HG03520 (cell line): ENCODE measurements at regions not wholly inside any gene's neighbourhood (a gene's known extent, or its start where the extent isn't known, plus 50 kb on each side); places are given as distances from the start of the nearest gene placed in this dataset.
"Not testable (repeated sequence)": the region's sequence is repeated elsewhere in the genome, so short reads cannot be mapped to it uniquely, and the experiment has no call there.

Experiments used
- ATAC-seq: cut with Tn5 transposase; IDR thresholded peaks from one replicate; pipeline ENCODE4 v1.9.1; 2021; ENCODE audit warnings: mild to moderate bottlenecking, moderate library complexity; ENCODE audit not compliant: unreplicated experiment

- no peak for ATAC-seq
These were observed 1093.3 kb upstream of the CDH8 start for GRCh38 chr16:63129411-63130125.

GRCh38 chr16:63119905-63120304 is 1083.7 kb upstream of the CDH8 start:
- not testable (repeated sequence) for ATAC-seq

- no peak for ATAC-seq
These were observed 1063.8 kb upstream of the CDH8 start for GRCh38 chr16:63100082-63100481.

- no peak for ATAC-seq
These were observed 1060.6 kb upstream of the CDH8 start for GRCh38 chr16:63096857-63097256.

DNA sequence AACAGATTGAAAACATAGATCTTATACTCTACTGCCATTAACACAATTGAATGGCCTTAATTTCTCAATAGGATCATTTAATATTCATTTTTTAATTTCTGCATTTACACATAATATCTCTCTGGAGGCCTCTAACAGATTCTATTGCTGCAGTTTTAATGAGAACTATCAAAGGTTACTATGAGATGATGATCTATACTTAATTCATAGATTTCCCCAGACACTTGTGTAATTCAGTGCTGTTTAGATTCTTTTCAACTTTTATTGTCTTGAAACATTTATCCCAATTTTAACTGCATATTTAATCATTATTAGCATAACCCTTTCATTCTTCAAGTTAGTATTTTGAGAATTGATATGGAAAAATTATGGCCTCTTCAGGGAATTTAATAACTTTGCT is 1056.5 kb upstream of the CDH8 start:
- no peak for ATAC-seq

DNA sequence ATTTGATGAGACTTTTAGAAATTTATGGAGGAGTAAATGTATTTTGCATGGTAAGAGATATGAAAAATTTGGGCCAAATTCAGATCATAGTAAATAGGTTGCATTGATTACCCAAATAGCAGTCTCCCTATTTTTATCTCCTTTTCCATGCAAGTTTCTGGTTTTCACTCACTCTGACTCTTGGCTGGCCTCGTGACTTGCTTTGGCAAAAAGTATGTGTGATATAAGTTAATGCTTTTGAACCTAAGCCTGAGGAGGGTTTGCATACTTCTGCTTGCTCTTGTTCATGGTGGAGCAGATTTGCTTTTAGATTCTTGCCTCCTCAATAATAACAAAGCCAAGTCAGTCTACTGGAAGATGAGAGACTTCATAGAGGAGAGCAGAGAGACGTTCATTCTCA is 1045.9 kb upstream of the CDH8 start:
- no peak for ATAC-seq

GRCh38 chr16:63080746-63081145 is 1044.5 kb upstream of the CDH8 start:
- ATAC-seq: no peak

DNA sequence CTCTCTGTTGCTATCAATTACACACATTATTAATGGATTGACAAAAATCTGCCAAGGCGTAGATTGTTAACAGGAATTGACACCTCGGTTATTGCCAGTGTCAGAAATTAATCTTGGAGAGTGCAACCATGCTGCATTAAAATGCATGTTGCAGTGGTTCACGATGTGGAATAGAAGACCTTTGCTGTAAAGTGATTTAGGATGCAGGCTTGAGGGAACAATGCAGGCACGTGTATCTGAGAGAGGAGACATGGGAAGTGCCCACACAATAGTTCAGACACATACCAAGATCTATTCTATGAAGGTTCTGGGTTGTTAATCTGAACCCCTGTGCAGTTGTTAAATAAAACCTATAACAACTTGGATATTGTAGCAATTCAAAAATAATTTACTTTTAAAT is 1032.8 kb upstream of the CDH8 start:
- ATAC-seq: no peak

DNA sequence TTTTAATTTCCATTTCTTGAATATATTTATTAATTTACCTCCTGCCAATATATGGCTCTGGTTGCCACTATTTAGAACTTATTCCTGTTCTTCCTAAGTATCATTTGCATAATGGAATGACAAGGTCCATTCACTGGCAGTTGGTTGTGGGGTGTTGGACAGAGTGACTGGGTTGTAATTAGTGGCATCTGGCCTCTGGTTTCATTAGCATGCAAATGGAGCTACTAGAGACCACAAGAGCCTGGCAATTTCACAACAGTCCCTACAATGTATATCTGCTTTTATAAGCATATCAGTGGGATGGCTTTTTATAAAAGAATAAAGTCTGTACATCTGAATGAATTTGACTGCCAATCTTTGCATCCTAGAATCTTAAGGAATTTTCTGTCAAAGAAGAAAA is 1030.9 kb upstream of the CDH8 start:
- no peak for ATAC-seq

DNA sequence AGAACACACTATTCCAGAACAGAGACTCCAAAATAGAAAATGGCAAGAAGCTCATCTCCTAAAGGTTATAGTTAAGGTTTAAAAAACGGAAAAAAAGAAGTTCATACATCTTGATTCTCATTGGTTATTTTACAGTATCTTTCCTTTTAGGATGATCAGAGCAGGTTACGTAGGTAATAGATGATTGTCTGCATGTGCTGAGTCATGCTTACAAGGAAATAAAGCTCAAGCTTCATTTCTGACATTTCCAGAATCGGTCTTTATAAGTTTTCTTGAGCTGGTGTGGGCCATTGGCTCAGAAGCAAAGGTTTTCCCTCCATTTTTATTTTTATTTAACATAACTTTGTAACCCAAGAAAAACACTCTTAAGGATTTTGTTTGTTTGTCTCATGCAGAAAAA is 1030.3 kb upstream of the CDH8 start:
- ATAC-seq: no peak

DNA sequence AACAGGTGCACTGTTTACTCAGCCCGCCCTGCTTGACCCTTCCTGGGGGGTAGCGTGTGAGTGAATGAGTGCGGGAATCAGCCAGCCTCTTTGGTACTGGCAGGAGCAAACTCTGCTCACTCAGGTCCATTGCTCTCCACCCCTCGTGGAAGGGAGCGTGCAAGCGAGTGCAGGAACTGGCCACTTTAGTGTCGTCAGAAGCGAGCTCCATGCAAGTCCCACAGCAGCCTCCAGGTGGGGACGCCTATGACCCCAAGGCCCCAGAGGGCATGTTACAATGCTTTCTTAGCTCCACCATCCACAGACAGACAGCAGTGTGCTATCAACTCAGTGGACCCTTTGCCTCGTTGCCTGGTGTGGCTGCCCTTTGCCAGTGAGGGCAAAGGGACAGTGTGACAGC is 1025.1 kb upstream of the CDH8 start:
- no peak for ATAC-seq

GRCh38 chr16:63059676-63060075 is 1023.4 kb upstream of the CDH8 start:
- no peak for ATAC-seq

- ATAC-seq: no peak
These were observed 1021.1 kb upstream of the CDH8 start for GRCh38 chr16:63057341-63057740.

DNA sequence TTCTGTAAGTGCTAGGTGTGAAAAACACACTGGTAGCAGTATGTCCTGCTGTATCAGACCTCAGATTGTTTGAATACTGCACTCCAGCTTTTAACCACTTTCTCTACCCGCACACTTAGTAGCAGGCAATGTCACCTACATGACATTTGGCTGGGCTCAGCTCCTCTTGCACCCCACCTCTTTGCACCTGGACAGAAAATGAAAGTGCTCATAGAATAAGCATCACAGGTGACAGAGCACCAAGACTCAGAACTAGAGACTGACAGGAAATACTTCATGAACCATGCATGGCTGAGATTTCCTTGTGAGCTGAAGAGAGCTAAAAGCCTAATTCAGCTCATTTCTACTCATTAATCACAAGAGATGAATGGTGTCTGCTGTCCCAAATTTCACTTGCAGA is 1014.2 kb upstream of the CDH8 start:
- no peak for ATAC-seq

DNA sequence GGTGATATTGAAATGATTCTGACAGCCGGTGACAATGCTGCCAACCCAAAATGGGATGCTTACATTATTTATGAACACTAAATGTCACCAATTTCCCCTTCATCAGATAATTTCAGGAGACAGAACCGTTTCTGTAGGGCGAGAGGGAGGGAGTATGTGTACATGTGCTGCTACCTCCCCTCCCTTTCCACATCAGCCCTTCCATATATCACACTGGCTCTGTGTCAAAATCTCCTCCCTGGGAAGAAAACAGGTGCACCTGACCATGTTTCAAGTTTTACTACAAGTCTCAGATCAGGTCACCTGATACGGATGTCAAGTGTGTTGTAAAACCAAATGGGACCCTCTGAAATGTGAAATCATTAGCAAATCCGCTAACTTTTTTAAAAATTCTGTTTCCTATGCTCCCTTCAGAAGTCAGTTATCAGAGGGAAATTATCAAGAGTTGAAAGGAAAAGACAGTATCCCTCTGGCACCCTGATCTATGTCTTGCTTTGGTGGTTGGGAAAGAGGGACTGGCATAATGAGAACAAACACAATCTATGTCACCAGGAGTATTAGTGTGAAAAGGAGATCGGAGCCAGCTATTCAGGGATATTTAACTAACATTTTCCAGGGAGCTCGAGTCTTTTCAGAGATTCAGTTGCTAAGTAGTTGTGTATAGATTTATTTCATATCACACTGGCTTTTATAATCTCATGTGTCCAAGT is 1002.3 kb upstream of the CDH8 start:
- ATAC-seq: no peak

GRCh38 chr16:63037761-63038396 is 1001.6 kb upstream of the CDH8 start:
- no peak for ATAC-seq

- no peak for ATAC-seq
These were observed 982.5 kb upstream of the CDH8 start for GRCh38 chr16:63018581-63019223.

- ATAC-seq: no peak
These were observed 972.5 kb upstream of the CDH8 start for GRCh38 chr16:63008688-63009087.

DNA sequence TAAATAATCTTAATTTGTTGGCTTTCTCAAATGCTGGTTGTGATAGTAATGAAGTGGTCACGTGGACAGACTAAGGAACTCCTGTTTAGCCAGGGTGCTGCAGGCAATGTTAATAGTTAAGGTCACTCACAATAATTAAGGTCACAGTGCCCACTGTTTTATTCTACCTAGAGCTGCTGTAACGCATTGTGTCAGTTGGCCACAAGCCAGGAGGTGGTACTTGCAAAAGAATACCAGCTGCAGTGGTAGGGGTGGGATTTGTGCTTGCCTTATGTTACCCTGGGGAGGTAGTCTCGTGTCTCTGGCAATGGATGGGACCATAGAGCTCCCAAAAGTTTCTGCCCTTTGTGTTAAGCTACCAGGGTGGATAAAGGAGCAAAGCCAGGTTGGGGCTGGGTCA is 969.1 kb upstream of the CDH8 start:
- no peak for ATAC-seq

GRCh38 chr16:62989480-62989879 is 953.2 kb upstream of the CDH8 start:
- no peak for ATAC-seq

- no peak for ATAC-seq
These were observed 949.5 kb upstream of the CDH8 start for GRCh38 chr16:62985722-62986121.

- no peak for ATAC-seq
These were observed 942.2 kb upstream of the CDH8 start for GRCh38 chr16:62978451-62978850.
